ENCODE measurements at regions not wholly inside any gene's neighbourhood (a gene's known extent, or its start where the extent isn't known, plus 50 kb on each side); places are given as distances from the start of the nearest gene placed in this dataset.

DNA sequence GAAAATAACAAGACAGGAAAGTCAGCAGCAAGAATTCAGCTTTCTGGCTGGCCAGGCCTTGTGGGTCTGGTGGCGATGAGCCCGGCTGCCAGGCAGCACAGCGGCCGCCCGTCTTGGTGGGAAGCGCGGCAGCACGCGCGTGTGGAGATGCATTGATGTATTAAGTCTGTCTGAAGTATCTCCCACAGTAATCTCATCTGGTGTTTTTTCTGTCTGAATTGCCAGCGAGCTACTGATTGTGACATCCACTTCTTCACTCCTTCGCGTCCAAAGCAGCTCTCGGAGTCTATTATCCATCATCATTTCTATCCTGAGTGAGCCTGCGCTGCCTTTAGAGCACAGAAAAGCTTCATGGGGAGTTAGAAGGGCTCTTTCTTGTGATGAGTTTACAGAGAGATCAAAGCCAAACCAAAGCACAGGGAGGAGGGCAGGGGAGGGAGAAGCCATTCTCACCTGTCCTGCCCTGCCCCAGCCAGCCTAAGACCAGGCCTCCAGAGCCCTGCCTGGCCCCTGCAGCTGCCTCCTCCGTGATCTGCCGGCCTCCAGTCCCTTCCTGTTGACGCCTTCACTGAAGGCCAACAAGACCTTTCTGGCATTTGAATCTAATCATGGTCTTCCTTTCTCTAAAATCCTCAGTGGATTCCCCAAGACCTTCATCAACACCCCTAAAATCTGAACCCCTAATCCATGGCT is 1419.0 kb downstream of the TBC1D22A start:
- H3K9me3 ChIP-seq (ENCODE audit: insufficient read depth, low read depth, low read length): no peaks in the 10 kb centered on the region
- no peak overlapping the region for H3K27ac ChIP-seq (ENCODE audit: low read length)
- no peak overlapping the region for H3K9ac ChIP-seq (ENCODE audit: low read depth, low read length)
- H3K36me3 ChIP-seq (ENCODE audit: insufficient read depth, low read depth, low read length): no peaks in the 10 kb centered on the region
- H3K27me3 ChIP-seq (ENCODE audit: insufficient read depth, low read length): no peaks in the 10 kb centered on the region
- no peaks in the 10 kb centered on the region for H3K4me1 ChIP-seq (ENCODE audit: insufficient read depth, low read length)
- no peak overlapping the region for H3K4me3 ChIP-seq (ENCODE audit: low read length)

DNA sequence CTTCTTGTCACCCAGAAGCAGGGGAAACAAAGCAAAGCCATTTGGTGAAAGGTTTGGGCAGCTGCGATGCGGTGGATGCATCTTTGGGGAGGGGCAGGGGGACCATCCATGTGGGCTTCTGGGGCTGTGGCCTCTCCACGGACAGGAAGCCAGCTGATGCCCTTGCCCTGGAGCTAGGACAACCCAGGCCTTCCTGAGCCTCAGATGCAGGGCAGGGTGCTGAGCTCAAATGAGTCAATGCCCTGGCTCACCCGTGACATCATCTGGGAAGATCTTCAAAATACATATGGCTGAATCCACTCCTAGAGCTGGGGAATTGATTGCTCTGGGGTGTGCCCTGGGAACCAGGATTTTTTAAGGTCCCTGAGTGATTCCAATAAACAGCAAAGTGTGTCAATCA is 1418.2 kb downstream of the TBC1D22A start:
- Histone ChIP-seq H3K27me3 (ENCODE audit: insufficient read depth, low read length) (no peaks in the 10 kb centered on the region), H3K9ac (ENCODE audit: low read depth, low read length) (no peak overlapping the region), H3K9me3 (ENCODE audit: insufficient read depth, low read depth, low read length) (no peaks in the 10 kb centered on the region), H3K4me1 (ENCODE audit: insufficient read depth, low read length) (no peaks in the 10 kb centered on the region), H3K27ac (ENCODE audit: low read length) (no peak overlapping the region), H3K4me3 (ENCODE audit: low read length) (no peak overlapping the region), H3K36me3 (ENCODE audit: insufficient read depth, low read depth, low read length) (no peaks in the 10 kb centered on the region)

DNA sequence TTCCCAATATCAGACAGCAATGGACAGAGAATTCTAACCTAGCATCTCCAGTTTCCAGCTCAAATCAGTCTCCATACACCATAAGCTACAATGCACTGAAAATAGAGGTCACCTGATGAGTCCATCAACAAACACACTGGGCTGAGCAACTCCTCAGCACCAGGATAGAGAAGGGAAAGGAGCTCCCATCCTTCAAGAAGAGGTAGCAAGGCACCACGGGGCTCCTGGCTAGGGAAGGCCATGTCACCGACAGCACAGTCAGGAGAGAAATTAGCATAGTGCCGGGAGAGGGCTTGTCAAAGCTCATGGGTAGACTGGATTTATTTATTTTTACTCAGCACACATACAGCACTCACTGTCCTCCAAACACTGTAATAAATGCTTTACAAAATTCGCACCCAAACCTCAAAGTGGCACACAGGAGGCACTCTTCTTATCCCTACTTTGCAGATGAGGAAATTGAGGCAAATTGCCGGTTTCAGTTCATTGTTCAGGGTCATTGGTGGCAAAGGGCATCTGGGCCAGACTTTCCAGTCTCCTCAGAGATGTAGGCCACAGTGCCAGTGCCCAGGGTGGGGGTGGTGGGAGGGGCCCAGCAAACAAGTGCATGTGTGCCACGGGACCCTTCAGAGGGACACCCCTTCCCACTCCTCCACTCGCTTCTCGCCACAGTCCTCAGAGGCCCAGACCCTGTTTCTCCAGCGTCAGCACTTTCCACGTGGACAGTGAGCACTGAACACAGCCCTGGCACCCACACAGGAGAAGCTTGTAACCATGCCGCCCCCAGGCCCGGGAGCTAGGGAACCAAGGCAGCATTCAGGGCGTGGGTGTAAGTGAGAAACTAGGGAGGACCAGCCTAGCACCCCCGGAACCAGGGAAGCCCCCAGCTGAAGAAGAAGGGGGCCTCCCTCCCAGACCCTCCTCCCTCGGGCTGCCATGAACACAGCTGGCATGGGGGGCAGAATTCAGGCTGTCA is 1417.4 kb downstream of the TBC1D22A start:
- H3K27me3 ChIP-seq (ENCODE audit: insufficient read depth, low read length): no peaks in the 10 kb centered on the region; the same call in 1 of the 2 replicates
- no peaks in the 10 kb centered on the region for H3K36me3 ChIP-seq (ENCODE audit: insufficient read depth, low read depth, low read length)
- no peaks in the 10 kb centered on the region for H3K4me1 ChIP-seq (ENCODE audit: insufficient read depth, low read length)
- H3K9ac ChIP-seq (ENCODE audit: low read depth, low read length): no peak overlapping the region
- H3K4me3 ChIP-seq (ENCODE audit: low read length): no peak overlapping the region
- no peaks in the 10 kb centered on the region for H3K9me3 ChIP-seq (ENCODE audit: insufficient read depth, low read depth, low read length)
- no peak overlapping the region for H3K27ac ChIP-seq (ENCODE audit: low read length)

DNA sequence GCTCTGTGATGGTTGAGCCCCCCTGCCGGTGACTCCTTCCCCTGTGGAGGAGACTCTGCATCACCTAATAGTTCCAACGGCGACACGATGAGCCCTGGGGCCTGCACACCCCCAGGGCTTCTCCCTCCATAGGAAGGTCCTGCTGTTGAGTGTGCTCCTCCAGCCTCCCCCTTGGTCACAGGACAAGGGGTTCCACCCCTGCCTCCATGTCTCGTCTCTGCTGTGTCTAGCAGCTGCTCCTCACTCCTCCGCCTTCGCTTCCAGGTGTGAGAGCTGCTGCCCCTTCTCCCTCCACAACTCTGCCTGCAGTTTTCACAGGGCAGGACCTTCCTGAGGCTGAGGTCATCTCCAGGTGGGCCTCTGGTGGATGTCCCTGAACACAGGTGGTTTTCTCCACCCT is 1416.1 kb downstream of the TBC1D22A start:
- H3K4me1 ChIP-seq (ENCODE audit: insufficient read depth, low read length): no peaks in the 10 kb centered on the region
- no peaks in the 10 kb centered on the region; the same call in 1 of the 2 replicates for H3K27me3 ChIP-seq (ENCODE audit: insufficient read depth, low read length)
- no peak overlapping the region for H3K9ac ChIP-seq (ENCODE audit: low read depth, low read length)
- no peaks in the 10 kb centered on the region for H3K9me3 ChIP-seq (ENCODE audit: insufficient read depth, low read depth, low read length)
- H3K4me3 ChIP-seq (ENCODE audit: low read length): no peak overlapping the region
- H3K27ac ChIP-seq (ENCODE audit: low read length): no peak overlapping the region
- H3K36me3 ChIP-seq (ENCODE audit: insufficient read depth, low read depth, low read length): no peaks in the 10 kb centered on the region

DNA sequence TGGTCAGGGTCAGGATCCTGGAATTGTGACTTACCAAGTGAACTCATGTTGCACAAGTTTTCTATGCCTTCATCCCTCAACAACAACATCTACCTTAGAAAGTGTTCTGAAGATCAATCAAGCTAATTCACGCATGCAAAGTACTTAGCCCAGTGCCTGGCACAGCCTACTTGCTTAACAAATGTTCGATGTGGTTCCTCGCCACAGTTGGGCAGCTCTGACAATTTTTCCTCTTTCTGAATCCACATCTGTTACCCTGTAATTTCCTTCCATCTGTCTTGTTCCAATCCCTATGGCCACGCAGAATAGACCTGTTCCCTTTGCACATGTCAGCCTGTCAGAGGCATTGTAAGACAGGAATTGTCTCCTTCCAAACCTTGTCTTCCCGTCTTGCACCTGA is 1415.2 kb downstream of the TBC1D22A start:
- no peak overlapping the region for H3K27ac ChIP-seq (ENCODE audit: low read length)
- H3K4me1 ChIP-seq (ENCODE audit: insufficient read depth, low read length): no peaks in the 10 kb centered on the region
- no peaks in the 10 kb centered on the region for H3K36me3 ChIP-seq (ENCODE audit: insufficient read depth, low read depth, low read length)
- no peaks in the 10 kb centered on the region; the same call in 1 of the 2 replicates for H3K27me3 ChIP-seq (ENCODE audit: insufficient read depth, low read length)
- no peak overlapping the region for H3K4me3 ChIP-seq (ENCODE audit: low read length)
- no peak overlapping the region for H3K9ac ChIP-seq (ENCODE audit: low read depth, low read length)
- no peaks in the 10 kb centered on the region for H3K9me3 ChIP-seq (ENCODE audit: insufficient read depth, low read depth, low read length)

DNA sequence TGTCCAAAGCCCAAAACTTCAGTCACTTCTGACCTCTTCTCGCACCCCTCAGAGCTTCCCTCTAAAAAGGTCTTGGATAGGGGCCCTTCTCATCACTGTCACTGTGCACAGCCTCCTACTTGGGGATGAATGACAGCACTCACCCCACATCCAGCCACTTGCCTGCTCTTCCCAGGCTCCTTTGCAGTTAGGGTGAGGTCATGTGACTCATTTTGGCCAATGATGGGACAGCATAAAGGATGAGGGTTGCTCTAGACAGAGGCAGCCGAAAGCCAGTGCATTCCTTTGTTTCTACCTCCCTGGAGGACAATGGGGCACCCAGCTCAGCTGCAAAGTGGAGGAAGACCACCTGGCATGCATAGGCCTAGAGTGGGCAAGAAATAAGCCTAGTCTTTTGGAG is 1413.3 kb downstream of the TBC1D22A start:
- Histone ChIP-seq H3K9me3 (ENCODE audit: insufficient read depth, low read depth, low read length) (no peaks in the 10 kb centered on the region), H3K4me1 (ENCODE audit: insufficient read depth, low read length) (no peaks in the 10 kb centered on the region), H3K9ac (ENCODE audit: low read depth, low read length) (no peak overlapping the region), H3K36me3 (ENCODE audit: insufficient read depth, low read depth, low read length) (no peaks in the 10 kb centered on the region), H3K4me3 (ENCODE audit: low read length) (no peak overlapping the region), H3K27ac (ENCODE audit: low read length) (no peak overlapping the region), H3K27me3 (ENCODE audit: insufficient read depth, low read length) (no peaks in the 10 kb centered on the region; the same call in 1 of the 2 replicates)

DNA sequence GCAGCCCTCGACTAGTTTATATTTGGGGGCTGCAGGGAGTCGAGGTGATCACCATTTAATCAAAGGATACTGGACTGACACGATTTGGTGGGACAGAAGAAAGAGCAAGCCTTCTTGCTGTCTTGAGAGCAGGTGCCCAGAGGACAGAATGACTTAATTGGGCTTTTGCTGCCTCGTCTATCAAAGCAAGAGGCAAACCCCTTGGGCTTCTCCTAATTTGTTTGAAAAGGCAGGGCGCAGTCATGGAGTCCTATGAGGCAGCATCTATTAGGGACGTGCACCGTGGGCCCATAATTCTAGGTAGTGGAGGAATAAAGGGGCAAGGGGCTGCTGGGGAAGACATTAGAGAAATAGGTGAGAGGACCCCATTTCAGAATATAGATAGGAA is 1411.3 kb downstream of the TBC1D22A start:
- Histone ChIP-seq H3K9me3 (ENCODE audit: insufficient read depth, low read depth, low read length) (no peaks in the 10 kb centered on the region), H3K9ac (ENCODE audit: low read depth, low read length) (no peak overlapping the region), H3K4me1 (ENCODE audit: insufficient read depth, low read length) (no peaks in the 10 kb centered on the region), H3K4me3 (ENCODE audit: low read length) (no peak overlapping the region), H3K27me3 (ENCODE audit: insufficient read depth, low read length) (no peaks in the 10 kb centered on the region; the same call in 1 of the 2 replicates), H3K36me3 (ENCODE audit: insufficient read depth, low read depth, low read length) (no peaks in the 10 kb centered on the region), H3K27ac (ENCODE audit: low read length) (no peak overlapping the region)

DNA sequence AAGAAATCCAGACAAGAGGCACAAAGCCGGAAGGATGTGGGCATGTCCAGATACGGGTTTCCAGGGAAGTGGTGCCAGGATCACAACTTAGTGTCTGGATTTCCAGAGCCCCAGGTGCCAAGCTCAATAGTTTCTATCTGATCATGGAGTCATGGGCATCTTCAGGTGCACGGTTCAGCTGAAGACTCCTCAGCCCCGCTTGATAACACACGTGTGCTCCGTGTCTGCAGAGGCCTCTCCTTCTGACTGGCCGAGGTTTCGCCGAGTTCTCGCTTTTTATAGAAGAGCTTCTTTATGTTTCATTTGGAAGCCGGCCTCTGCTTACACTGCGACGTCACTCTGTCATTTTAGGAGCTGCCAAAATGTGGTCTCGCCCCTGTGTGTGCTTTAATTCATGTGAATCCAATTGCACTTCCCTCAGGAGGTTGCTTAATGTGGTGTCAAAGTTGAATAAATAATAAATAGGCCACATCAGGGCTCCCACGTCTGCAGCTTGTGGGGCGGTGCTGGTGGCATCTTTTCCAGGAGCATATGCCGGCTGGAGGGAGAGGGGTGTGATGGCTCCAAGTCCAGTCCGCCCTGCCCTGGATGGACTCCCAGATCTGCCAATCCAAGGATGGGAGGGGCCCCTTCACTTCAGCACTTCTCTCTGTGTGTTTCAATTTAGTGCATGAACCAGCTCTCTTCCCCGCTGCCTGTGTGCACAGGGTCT is 1410.8 kb downstream of the TBC1D22A start:
- Histone ChIP-seq H3K4me3 (ENCODE audit: low read length) (no peak overlapping the region), H3K27me3 (ENCODE audit: insufficient read depth, low read length) (no peaks in the 10 kb centered on the region; the same call in 1 of the 2 replicates), H3K27ac (ENCODE audit: low read length) (no peak overlapping the region), H3K4me1 (ENCODE audit: insufficient read depth, low read length) (no peaks in the 10 kb centered on the region), H3K36me3 (ENCODE audit: insufficient read depth, low read depth, low read length) (no peaks in the 10 kb centered on the region), H3K9ac (ENCODE audit: low read depth, low read length) (no peak overlapping the region), H3K9me3 (ENCODE audit: insufficient read depth, low read depth, low read length) (no peaks in the 10 kb centered on the region)

DNA sequence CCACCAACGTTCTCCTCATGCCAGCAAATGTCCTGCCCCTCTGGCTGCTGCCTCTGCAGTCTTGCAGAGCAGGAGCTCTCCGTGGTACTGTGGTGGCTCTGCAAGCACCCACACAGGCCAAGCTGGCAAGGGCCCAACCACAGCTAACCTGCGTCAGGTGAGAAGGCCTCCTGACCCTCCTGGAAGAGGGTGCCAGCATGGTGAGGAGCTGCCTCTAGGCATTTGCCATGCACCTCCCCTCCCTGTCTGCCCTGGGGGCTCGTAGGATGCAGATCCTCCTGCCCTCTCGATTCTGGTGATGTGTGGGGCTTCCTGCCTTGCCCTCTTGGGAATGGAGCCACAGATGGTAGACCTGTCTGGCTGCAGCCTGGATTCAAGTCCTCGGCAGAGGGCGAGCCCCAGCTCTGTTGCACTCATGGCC is 1408.8 kb downstream of the TBC1D22A start:
- no peak overlapping the region for H3K27ac ChIP-seq (ENCODE audit: low read length)
- H3K4me3 ChIP-seq (ENCODE audit: low read length): no peak overlapping the region
- no peaks in the 10 kb centered on the region; the same call in 1 of the 2 replicates for H3K27me3 ChIP-seq (ENCODE audit: insufficient read depth, low read length)
- H3K36me3 ChIP-seq (ENCODE audit: insufficient read depth, low read depth, low read length): no peaks in the 10 kb centered on the region
- H3K9ac ChIP-seq (ENCODE audit: low read depth, low read length): no peak overlapping the region
- H3K9me3 ChIP-seq (ENCODE audit: insufficient read depth, low read depth, low read length): no peaks in the 10 kb centered on the region
- no peaks in the 10 kb centered on the region for H3K4me1 ChIP-seq (ENCODE audit: insufficient read depth, low read length)

DNA sequence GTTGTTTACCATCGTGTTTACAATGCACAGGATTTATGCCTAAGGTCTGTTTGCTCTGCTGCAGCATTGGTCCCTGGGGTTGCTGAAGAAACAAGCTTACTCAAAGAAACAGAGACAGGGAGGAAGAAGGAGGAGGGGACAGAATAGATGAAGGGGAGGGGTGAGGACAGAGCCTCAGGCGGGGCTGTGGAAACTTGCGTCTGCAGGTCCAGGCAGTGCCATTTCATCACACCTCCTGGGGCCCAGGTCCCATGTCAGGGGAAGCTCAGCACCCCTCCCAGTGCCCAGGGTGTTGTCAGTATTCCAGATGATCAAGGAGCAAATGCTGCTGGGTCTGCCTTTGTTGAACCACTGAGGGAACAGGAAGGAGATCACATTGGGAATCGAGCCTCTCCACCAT is 1406.8 kb downstream of the TBC1D22A start:
- Histone ChIP-seq H3K9ac (ENCODE audit: low read depth, low read length) (no peak overlapping the region), H3K36me3 (ENCODE audit: insufficient read depth, low read depth, low read length) (no peaks in the 10 kb centered on the region), H3K4me3 (ENCODE audit: low read length) (no peak overlapping the region), H3K27me3 (ENCODE audit: insufficient read depth, low read length) (no peaks in the 10 kb centered on the region; the same call in 1 of the 2 replicates), H3K27ac (ENCODE audit: low read length) (no peak overlapping the region), H3K4me1 (ENCODE audit: insufficient read depth, low read length) (no peaks in the 10 kb centered on the region), H3K9me3 (ENCODE audit: insufficient read depth, low read depth, low read length) (no peaks in the 10 kb centered on the region)

DNA sequence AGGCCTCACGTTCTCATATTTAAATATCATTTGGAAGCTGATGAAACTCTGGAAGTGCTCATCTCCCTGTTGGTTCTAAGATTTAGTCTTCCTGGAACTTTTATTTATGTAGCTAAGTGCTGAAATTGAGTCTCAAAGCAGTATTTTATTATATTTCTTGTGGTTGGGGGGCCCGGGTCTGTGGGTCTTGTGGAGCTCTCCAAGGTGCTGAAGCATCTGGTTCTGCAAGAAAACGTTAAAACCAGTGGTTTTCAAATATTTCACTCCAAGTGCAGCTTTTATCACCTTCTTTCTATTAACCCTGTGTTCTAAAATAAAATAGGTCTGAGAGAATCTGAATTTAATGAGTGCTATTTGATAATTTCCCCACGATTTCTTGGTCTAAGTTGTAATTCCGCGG is 1404.8 kb downstream of the TBC1D22A start:
- H3K27me3 ChIP-seq (ENCODE audit: insufficient read depth, low read length): no peaks in the 10 kb centered on the region; the same call in 1 of the 2 replicates
- H3K9ac ChIP-seq (ENCODE audit: low read depth, low read length): no peak overlapping the region
- no peaks in the 10 kb centered on the region for H3K4me1 ChIP-seq (ENCODE audit: insufficient read depth, low read length)
- H3K27ac ChIP-seq (ENCODE audit: low read length): no peak overlapping the region
- no peaks in the 10 kb centered on the region for H3K9me3 ChIP-seq (ENCODE audit: insufficient read depth, low read depth, low read length)
- H3K36me3 ChIP-seq (ENCODE audit: insufficient read depth, low read depth, low read length): no peaks in the 10 kb centered on the region
- H3K4me3 ChIP-seq (ENCODE audit: low read length): no peak overlapping the region

Data from iPS-20b (cell line).